AG08395 (cell line): ENCODE measurements at regions not wholly inside any gene's neighbourhood (a gene's known extent, or its start where the extent isn't known, plus 50 kb on each side); places are given as distances from the start of the nearest gene placed in this dataset.
"Not testable (repeated sequence)": the region's sequence is repeated elsewhere in the genome, so short reads cannot be mapped to it uniquely, and the experiment has no call there.

ENCODE experiments used
- DNase-seq: peaks from one replicate; pipeline ENCODE4 v3.0.0; 2012; ENCODE audit warnings: mixed read lengths, low spot score

DNA sequence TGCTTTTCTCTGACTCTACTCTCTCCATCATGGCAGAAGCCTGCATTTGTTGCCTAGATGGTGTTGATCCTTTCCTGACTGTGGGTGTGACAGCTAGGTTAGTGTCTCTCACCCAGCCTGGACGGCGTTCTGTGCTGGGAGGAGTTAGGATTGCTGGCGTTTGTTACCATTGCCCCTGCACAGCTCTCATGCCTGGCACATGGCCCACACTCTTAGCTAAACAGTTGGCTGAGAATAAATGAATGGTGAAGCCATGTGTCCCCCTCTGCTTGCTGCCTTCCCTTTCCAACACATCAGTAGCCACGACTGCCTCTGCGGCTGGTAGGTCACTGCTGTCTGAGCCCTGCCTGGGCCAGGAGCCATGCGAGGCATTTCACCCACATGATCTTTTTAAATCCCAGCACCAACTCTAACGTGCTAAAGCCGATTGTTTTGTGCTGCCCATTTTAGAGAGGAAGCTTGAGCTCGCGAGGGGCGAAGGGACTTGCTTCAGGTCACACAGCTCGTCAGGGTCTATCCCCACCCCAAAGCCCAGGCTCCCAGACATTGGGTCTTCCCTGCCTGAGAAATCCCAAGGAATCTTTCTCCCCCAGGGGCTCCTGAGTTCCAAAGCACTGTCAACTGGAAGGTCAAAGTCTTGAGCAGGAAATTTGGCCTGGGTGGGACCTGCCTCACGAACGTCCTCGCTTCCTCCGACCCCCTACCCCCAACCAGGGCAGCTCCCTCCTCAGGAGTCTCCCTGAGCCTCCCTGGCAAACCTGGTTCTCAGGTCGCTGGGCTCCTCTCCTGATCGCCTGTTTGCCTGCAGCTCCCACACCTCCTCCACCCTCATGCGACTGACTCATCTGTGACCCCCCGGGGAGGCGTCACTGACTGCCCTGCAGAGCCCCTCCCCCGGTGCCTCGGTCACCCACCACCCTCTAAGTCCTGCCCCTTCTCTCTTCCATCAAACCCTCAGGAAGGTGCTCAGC is 271.7 kb upstream of the C1orf174 start:
- DNase-seq: no peak

DNA sequence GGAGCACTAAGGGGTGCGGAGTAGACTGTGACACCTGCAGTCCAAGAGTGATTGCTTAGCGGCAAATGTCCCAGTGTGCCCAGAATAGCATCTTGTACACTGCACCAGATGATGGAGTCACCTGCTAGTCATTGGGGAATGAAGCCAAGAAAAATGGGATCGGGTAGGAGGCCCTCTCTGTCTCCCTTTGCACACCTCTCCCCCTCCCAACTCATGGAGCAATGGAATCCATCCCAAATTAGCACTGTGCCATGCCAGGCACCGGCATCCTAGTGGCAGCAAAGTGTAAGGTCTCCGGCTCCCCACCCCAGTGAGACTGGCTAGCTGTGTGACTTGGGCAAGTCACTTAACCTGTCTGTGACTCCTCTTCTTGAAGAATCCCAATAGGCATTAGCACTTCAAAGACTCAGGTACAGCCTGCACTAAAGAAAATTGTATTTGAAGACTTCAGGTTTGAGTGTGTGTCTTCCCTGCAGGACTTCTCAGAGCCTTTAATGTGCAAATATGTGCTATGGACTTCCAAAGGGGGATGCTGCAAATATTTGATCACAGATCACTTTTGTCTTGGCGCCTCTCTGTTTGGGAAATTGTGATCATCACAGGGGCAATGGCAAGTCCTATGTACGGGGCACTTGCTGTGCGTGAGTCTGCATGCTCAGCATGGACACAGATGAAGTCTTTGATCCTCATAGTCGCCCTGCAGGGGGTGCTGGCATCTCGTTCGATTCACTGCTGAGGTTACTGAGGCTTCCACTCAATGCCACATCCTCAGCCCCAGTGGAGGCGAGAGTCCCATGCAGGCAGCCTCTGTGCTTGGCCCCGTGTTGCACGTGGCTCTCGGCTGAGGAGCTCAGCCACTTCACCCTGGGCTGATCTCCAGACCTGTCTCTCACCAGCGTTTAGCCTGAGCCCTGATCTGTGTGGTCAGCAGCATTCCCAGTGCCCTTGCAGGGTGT is 272.9 kb upstream of the C1orf174 start:
- DNase-seq: no peak

DNA sequence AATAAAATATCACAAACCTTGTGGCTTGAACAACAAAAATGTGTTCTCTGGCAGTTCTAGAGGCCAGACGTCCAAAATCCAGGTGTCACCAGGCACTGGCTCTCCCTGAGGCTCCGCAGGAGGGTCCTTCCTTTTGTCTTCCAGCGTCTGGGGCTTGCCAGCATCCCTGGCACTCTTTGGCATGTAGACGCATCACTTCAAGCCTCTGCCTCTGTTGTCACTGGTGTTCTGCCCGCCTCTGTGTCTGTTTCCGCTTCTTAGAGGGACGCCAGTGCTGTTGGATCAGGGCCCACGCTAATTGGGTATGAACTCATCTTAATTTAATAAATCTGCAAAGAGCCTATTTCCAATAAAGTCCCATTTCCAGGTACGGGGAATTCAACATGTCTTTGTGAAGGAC is 273.7 kb upstream of the C1orf174 start:
- no peak for DNase-seq

DNA sequence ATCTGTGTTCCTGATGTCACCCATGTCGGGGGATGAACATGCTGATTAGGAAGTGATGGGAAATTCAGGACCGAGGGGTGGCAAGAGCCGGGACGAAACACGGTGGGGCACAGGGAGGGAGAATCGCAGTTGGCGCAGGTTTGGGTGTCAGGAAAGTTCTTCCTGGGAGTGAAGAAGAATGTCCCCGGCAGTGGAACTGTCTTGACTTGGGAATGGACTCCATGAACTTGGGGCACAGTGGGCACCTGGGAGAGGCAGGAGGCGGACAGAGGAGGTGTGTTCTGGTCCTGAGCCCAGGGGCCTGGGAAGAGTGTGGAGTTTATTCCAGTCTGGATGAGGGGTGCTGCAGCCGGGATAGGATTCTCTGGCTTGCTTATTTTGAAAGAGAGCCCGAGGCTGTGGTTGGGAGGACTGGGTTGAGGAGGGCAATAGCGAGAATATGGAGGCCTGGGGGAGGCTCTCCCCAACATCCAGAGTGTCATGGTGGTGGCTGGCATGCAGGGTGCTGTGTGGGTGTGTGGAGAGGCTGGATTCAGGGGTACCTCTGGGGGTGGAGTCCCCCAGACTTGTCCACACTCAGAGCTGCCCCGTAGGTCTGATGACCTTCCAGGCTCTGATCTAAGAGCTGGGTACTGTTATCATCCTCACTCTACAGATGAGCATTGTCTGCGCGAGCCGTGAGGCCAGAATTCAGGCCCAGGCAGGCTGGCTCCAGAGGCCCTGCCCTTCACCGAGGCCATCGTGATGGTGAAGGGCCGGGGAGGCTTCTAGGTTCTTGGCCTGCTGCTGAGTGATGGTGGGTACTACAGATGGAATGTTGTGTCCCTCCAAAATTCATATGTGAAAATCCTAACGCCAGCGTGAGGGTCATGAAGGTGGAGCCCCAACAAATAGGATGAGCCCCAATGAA is 274.5 kb upstream of the C1orf174 start:
- no peak for DNase-seq

DNA sequence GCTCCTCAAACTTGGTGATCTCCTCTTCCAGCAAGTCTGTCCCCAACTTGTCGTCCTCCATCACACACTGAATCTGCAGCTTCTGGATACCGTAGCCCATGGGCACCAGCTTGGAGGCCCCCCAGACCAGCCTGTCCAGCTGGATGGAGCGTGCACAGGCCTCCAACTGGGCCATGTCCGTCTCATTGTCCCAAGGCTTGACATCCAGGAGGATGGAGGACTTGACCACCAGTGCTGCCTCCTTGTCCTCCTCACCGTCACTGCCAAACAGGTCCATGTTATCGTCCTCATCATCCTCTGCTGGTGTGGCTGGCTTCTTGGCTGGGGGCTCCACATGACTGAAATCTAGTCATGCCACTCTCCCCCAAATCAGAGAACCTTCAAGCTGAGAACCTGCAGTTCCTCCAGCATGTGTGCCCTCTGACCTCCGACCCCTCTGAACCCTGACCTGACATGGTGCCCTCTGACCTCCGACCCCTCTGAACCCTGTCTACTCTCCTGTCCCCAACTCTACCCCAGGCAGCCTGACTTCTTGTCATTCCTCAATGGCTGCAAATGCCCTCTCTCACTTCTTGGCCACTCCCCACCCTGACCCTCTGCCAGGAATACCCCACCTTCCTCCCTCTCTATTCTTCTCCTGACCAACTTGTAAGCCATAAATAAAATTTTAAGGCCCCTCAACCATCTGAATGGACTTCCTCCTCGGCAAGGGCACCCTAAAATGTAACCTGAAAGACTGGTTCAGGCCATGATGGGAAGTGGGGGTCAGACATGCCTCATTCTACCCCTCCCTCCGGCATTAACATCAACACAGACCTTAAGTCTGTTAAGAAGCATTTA is 275.7 kb upstream of the C1orf174 start:
- DNase-seq: no peak

DNA sequence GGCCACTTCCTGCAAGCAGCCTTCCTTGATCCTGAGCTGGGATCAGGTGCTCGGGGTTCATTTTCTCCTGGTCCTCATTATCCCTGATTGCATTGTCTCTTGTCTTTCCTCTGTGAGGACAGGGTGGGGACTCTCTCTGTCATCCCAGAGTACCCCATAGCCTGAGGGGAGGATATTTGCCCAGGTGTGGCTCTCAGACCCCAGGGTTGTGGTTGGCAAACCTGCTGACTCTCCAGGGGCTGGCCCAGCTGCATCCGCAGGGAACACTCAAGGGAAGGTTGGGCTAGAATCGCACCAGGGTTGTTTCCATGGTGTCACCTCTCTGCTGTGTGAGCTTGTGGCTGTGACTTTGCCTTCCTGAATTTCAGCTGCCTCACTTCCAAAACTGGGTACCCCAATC is 276.8 kb upstream of the C1orf174 start:
- DNase-seq: no peak

DNA sequence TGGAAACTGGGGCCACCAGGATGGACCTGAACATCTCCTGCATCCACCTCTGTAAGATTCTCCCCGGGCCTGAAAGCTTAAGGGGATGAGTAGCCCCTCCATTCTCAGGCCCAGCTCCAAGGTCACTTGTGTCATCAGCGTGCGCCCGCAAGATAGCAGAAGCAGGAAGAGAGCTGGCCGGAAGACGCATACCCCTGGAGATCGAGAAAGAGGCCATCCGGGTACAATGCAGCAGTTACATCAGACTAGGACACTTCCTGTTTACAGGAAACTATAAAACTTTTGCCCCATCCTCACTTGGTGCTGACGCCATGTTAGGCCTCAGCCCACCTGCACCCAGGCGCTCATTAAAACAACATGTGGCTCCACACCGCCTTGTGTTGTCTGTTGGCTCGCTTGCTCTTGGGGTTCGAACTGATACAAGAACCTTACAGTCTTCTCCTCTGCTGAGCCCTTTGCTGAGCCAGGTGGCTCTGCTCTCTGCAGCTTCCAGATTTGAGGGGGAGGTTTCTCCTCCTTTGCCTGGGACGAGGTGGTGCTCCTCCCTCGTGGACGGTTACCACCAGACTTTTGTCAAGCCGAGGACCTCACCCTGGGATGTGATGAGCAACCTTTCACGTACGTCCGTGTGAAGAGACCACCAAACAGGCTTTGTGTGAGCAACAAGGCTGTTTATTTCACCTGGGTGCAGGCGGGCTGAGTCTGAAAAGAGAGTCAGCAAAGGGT is 277.5 kb upstream of the C1orf174 start:
- no peak for DNase-seq

DNA sequence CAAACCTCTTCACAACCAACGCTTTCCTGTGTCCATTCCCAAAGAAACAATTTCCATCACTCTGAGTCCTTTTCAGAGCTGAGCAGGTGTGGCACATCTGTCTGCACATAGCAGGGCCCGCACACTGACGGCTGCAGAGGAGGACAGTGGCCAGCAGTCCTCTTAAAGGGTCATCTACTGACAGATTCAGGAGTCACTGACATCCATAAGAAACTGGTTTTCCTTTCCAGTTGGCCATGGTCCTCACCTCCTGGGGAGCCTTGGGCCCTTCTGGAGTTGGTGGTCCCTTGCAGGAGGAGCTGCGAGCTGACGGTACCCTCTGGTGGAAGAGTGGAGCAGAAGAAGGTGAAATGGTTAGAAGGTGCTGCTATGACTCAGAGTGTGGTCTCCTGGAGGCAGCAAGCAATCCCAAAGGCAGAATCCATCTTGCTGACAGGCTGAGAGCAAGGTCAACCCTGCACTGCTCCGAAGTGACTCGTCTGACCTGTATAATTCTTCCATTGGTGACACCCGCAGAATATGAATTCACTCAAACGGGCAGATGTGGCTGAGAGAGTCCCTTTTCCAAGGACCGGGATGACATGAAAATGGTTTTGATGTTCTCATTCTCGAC is 278.5 kb upstream of the C1orf174 start:
- no peak for DNase-seq

DNA sequence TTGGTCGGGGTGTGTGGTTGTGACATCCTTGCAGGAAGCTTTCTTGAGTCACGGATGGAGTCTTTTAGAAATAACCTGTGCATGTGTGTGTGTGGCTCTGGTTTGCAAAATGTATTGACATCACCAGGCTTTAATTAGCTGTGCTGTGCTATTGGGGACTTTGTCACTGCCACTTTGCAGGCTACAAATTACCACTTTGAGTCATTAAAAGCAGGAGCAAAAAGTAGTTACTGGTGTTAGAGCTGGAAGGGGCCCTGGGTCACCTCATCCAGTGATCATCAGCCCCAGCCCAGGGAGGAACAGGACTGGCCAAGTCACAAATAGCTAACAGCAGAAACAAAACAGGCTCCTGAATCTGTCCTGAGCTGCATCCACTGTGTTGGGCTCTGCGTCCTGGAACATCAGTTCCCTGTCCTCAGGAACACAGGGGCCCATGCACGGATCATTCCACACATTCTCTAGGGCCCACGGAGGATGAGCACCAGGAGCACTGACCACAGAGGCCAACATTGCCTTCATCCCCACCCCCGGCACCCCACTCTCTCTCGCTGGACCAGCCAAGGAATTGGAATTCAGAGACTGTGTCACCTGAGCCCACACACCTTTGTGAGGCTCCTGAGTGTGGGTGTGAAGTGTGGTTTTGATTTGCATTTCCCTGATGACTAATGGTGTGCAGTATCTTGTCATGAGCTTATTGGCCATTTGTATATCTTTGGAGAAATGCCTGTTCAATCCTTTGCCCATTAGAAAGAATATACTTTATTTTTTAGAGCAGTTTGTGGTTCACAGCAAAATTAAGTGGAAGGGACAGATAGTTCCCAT is 280.1 kb upstream of the C1orf174 start:
- DNase-seq: no peak

DNA sequence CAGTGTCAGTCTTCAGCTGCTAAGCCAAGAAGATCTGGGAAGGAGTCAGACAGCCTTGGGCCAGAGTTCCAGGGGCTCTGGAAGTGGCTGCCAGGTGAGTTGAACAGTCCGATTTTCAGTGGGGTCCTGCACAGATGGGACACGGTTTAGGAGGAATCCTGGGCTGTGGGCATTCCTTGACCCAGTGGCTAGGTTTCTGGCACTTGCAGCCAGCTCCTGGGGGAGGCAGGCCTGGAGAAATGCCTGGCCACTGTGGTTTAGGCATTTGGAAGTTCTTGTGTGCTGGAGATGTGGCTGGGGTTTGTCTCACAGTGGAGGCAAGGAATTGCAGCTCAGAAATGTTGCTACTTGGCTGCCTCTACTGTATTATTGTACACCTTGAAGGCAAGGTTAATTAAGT is 286.4 kb upstream of the C1orf174 start:
- not testable (repeated sequence) for DNase-seq

DNA sequence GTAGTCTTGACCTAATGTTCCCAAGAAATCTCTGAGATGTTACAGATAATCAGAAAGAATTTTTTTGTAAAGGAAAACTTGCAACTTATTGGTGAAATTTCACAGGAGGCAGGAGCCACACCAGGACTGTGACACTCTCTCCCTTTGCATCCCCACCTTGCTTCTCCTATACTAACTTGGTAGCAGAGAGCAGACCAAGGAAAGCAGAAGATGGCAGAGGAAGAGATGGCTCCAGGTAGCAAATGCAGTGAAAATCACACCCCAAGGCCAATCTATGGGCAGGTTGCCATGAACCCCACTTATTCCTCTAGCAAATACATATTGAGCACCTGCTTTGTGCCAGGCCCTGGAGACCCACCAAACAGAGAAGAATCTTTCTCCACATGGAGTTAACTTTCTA is 303.4 kb upstream of the C1orf174 start:
- no peak for DNase-seq

DNA sequence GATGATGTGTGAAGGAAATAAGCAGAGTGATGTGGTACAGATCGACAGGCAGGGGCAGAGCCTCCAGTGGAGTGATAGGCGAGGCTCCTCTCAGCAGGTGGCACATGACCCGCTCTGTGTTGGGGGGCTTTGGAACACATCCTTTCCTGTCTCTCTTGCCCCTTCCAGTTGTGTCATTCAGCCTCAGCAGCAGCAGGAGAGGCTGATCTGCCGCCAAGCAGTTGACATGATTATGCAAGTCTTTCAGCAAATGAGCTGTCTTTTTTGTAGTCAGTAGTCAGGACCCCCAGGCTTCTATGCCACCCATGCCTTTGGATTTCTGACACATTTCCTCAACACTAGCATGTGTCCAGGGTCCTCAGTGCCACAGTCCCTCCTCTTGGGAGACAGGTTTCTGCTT is 307.1 kb upstream of the C1orf174 start:
- DNase-seq: no peak

DNA sequence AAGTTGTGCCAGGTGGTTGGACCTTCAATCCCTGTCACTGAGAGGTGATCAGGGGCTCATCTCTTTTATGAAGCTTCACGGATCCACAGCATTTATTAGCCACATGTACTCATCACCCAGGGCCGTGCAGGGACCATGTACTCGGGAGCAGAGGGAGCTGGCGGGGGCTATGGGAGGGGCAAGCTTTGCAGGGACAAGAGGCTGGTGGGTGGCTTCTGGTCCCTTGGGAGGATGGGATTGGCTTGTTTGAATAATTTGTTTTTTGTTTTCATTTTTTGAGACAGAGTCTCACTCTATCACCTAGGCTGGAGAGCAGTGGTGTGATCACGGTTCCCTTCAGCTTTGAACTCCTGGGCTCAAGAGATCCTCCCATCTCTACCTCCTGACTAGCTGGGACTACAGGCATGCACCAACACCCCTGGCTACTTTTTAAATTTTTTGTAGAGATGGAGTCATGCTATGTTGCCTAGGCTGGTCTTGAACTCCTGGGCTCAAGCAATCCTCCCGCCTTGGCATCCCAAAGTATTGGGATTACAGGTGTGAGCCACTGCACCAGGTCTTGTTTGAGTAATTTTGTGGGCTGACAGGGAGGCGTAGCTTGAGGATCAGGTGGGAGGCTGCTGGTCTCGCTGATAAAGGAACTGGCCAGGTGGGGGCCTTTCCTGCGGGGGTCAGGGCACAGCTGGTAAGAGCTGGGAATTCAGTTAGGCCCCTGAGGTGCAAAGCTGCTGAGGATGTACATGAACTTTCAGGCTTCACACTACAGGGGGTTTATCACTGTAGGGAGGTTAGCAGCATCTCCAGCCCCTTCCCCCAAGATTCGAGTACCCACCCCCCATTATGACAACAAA is 308.0 kb upstream of the C1orf174 start:
- no peak for DNase-seq

DNA sequence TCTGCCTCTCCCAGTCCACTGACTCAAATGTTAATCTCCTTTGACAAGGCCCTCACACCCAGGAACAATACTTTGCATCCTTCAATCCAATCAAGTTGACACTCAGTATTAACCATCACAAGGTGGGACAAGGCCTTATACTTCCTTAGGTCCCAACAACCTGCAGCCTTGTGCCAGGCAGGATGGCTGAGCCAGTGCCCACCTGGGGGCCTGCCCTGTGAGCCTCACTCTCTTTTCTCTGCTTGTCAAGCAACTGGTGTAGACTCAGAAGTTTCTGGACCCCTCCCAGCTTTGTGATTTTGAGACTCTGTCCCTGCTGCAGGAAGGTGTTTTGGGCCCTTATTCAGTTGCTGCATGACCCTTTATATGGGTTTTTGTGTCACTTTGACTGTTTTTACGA is 310.0 kb upstream of the C1orf174 start:
- no peak for DNase-seq

DNA sequence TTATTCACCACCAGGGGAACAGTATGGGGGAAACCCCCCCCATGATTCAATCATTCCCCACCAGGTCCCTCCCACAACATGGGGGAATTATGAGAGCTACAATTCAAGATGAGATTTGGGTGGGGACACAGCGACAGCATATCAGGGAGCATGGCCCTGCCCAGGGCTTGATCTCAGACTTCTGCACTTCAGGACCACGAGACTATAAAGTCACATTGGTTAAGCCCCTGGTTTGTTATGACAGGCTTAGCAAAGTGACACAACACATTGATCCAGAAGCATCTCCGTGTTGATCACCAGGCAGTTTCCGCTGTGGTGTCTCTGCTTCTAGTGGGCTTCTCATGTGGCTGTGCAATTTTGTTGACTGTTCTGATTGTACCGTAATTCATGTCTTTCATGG is 312.7 kb upstream of the C1orf174 start:
- DNase-seq: no peak

DNA sequence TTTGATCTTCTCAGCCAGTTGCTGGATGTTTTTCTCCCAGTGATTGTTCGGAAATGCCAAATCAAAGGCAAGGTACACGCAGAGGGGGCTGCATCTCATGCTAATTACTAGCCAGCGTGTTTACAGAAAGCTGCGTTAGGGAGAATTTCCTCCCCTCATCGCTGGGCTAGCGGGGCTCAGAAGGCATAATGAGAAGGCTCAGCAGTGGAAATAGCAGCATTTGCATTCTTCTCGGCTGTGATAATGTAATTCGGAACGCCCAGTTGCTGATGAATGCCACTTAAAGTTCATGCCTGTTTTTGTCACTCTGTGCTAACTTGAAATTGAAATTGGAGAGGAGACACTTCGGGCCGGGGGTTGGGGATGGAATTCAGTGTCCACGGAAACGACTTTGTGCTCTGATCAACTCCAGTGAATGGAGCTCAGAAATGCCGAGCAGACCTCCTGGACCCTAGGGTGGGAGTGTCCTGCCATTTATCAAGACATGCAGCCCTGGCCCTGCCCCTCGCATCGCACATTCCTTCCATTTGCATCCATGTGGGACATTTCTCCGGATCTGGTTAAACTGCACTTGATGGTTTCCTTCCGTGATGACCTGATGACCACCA is 313.4 kb upstream of the C1orf174 start:
- no peak for DNase-seq

DNA sequence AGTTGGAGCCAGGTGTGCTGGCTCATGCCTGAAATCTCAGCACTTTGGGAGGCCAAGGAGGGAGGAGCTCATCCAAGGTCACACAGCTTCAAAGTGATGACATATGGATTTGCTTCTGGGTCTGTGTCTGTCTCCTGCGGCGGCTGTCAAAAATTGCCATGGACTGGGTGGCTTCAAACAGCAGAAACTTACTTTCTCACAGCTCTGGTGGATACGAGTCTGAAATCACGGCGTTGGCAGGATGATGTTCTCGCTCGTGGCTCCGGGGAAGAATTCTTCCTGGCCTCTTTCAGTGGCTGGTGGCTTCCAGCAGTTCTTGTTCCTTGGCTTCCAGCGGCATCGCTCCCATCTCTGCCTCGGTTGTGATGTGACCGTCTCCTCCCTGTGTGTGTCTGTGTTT is 314.8 kb upstream of the C1orf174 start:
- no peak for DNase-seq
